AML-193 (cell line): ENCODE measurements at regions not wholly inside any gene's neighbourhood (a gene's known extent, or its start where the extent isn't known, plus 50 kb on each side); places are given as distances from the start of the nearest gene placed in this dataset.
"Not testable (repeated sequence)": the region's sequence is repeated elsewhere in the genome, so short reads cannot be mapped to it uniquely, and the experiment has no call there.

Source experiments
- DNase-seq, 2 experiments: peaks; one replicate each; lab custom pipeline; 2025; lab: John Stamatoyannopoulos, UW

DNA sequence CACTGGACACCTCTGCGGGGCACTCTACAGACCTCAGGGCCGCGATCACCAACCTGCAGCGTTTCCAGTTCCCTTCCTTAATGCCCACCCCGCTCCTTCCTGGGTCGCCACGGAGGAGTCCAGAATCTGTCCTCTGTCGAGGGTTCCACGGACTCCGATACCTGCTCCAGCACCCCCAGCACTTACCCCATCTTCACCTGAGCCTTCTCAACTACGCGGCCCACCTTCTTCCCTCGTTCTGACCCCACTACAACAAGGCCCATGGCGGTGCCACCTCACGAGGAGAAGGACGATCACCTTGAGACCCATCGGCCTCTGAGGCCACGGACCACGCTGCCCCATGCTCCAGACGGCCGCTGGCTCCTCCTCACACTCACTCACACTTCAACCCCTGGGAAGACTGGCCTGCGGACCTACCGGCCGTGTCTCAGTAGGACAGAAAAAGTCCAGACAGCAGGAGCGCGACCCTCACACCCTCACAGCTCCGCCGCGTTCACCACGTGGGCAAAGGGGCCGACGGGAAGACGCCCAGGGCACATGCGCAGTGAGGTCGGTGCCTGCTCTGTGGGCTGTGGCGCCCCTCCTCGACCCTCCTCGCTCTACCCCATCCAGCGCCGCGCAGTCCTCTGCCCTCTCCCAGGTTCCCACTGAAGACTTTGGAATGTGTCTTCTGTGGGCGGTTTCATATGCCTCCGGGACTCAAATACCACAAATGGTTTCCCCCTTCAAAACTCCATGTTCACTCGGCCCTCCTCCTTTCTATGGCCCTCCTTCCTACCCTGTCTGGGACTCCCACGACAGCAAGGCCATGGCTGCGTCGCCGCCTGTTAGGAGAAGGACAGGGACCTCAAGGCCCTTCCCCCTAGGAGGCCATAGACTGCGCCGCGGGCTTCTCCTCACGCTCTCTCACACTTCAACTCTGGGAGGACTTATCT, 193.9 kb upstream of the PHF14 start:
- DNase-seq, result no peak

- DNase-seq, result no peak
These were observed 193.3 kb upstream of the PHF14 start for GRCh38 chr7:10780400-10780747.

DNA sequence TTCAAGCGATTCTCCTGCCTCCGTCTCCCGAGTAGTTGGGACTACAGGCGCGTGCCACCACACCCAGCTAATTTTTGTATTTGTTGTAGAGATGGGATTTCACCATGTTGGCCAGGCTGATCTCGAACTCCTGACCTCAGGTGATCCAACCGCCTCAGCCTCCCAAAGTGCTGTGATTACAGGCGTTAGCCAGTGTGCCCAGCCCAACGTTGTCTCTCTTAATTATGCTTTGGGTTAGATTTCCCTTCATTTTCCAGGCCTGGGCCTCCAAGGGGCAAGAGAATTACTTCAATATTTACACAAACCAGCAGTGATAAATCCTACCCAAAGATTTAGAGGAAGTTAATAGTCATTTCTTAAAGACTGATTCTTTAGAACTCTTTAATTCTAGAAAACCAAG, 186.7 kb upstream of the PHF14 start:
- DNase-seq, result not testable (repeated sequence)

GRCh38 chr7:10789170-10789569, 184.5 kb upstream of the PHF14 start:
- DNase-seq, result no peak

- no peak for DNase-seq
These were observed 182.8 kb upstream of the PHF14 start for GRCh38 chr7:10790910-10791309.

DNA sequence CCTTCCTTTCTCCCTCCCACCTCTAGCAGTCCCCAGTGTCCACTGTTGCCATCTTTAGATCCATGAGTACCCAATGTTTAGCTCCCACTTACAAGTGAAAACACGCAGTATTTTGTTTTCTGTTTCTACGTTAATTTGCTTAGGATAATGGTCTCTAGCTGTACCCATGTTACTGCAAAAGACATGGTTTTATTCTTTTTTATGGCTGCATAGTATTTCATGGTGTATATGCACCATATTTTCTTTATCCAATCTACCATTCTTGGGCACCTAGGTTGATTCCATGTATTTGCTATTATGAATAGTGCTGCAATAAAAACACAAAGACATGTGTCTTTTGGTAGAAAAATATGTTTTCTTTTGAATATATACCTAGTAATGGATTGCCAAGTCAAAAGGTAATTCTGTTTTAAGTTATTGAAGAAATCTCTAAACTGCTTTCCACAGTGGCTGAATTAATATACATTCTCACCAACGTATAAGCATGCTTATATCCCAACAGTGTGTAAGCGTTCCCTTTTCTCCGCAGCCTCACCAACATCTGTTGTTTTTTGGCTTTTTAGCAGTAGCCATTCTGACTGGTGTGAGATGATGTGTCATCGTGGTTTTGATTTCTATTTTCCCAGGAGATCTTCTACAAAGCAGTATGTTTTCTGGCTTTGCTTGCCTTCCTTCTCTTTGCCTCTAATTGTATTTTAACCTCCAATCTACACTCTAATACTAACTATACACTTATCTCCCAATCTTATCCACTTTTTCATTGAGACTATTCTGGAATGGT, 179.5 kb upstream of the PHF14 start:
- no peak for DNase-seq

DNA sequence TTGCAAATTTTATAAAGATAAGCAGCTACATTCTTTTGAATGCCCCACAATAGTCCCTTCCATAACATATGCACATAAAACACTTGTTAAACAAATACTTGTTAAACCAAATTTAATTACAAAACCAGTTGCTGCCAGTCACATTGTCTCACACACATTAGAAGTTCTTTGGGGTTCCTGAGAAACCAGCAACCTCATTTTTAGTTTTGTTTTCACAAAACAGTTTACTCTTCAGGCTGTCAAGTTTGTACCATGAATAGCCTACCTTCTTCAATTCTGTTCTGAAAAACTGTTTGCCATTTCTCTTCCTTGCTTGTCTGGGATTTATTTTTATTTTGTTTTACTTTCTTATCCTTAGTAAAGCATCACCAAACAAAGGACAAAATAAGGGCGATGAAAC, 176.5 kb upstream of the PHF14 start:
- no peak for DNase-seq

DNA sequence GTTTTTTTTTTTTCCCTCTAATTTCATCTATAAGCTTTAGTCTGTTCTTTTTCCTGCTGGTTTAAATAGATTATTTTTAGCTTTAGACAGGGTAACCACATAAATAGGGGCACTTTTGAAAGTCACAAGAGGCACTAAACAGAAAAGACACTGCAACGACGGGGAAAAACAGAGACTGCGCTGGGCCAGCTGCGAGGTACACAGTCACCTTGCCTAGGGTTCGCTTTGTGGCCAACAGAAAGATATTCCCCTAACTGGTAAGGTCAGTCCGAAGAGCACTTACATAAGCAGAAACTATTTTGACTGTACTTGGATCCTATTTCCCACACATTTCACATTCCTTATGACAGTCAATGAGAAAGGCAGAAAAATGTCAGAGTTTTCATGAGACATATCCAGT, 175.6 kb upstream of the PHF14 start:
- no peak for DNase-seq

DNA sequence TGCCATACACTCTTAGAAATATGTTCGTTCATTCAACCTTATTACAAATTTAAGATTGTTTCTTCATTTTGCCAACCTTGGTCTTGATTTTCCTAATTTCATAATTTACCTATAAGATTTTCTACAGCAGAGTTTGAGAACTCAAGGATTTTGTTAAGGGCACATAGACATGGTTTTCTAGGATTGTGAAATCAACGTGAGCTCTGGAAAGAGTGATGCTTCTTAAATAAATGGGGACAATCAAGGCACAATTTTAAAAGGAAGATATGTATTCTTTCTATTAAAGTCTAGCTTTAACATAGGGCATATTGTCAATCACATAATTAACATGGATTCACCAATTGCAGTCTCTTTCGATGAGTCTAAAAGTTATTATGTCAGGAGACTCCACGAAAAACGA, 174.2 kb upstream of the PHF14 start:
- DNase-seq, result no peak

GRCh38 chr7:10802011-10802410, 171.7 kb upstream of the PHF14 start:
- no peak for DNase-seq

DNA sequence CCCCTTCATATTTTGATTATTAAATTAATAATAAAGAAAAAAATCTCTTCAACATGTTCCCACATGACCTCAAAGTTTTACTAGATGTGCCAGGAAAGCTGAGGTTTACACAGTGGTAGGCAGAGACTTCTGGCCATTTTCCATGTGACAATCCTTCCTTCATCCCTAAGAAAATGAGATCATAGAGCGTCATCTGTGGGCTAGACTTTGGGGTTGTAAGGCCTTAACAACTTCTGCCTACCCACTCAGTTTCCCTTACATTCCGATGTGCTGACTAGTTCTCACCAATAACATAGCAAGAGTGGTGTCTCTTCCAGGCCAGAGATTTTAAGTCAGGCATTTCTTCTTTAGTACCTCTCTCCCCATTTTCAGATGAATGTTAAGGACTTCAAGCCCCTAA, 171.1 kb upstream of the PHF14 start:
- DNase-seq, result no peak

GRCh38 chr7:10803720-10804119, 170.0 kb upstream of the PHF14 start:
- no peak for DNase-seq

GRCh38 chr7:10804770-10805169, 168.9 kb upstream of the PHF14 start:
- no peak for DNase-seq

GRCh38 chr7:10815546-10815945, 158.1 kb upstream of the PHF14 start:
- DNase-seq, result no peak

DNA sequence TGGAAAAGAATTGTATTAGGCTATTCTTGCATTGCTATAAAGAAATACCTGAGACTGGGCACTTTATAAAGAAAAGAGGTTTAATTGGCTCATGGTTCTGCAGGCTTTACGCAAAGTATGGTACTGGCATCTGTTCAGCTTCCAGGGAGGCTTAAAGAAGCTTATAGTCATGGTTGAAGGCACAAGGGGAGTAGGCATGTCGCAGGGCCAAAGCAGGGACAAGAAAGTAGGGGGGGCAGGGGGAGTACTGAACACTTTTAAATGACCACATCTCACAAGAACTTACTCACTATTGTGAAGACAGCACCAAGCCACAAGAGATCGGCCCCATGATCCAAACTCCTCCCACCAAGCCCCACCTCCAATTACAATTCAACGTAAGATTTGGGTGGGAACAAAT, 152.5 kb upstream of the PHF14 start:
- DNase-seq, result no peak

DNA sequence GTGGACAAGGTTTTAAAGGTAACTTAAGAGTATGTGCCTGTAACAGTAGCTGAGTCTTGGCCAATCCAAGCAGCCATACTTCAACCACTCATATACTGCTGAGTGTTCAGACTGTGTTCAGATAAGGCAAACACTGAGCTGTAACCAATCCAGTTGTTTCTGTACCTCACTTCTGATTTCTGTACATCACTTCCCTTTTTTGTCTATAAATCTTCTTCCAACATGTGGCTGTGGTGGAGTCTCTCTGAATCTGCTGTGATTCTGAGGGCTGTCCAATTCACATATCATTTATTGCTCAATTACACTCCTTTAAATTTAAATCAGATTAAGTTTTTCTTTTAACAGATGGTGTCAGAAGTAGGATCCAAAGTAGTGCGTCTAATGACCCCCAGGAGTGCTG, 149.5 kb upstream of the PHF14 start:
- DNase-seq, result no peak

DNA sequence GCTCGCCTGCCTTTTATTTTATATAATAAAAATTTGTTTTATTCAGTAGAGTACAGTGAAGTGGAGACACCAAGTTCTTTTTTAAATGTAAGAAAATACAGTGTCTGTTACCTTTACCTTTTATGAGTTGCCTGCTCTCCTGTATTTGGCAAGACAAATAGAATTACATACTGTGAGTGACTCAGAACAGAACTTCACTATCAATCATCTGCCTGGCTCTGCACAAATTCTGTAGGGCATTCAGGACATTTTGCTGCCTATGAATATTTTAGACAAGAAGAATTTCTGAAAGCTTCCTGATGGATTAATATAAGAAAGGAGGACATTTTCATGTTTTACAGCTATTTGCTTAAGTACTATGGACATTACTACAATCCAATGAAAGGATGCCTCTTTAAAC, 135.4 kb upstream of the PHF14 start:
- DNase-seq, result no peak

- no peak for DNase-seq
These were observed 128.4 kb upstream of the PHF14 start for GRCh38 chr7:10845225-10845624.

DNA sequence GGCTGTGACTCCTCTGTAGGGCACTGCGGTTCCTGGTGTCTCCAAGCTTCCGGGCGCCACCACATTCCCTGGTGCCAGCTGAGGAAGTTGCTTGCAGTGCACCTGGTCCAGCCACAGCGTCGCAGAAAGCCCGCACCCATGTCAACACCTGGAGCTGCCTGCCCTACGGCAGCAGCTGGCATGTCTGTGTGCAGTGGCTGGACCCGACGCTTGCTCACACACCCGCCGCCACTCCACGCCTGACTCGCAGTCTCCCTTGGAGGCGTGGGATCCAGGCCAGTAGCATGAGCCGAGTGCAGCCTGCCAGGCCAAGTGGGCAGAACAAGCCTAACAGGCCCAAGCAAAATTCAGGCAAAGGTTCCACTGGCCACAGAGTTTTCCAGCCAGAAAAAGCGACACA, 118.1 kb upstream of the PHF14 start:
- DNase-seq, result no peak

DNA sequence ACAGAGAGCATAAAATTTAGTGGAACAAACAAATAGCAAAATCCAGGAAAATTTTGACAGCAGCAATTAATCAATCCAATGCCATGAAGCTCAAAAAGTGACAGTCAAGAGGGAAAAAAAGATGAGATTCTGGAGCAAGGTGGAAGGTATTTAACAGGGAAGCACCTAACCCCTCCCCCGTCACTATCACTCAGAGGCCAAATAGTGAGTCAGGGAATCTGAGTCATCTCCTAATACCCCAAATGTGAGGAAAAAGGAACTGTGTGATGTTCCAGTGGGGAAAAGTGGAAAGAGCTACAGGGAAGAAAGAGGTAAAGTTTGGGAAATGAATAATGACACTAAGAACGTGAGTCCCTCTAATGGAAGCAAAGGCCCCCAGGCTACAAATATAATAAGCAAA, 113.2 kb upstream of the PHF14 start:
- no peak for DNase-seq

GRCh38 chr7:10863476-10863875, 110.2 kb upstream of the PHF14 start:
- no peak for DNase-seq

GRCh38 chr7:10874666-10875065, 99.0 kb upstream of the PHF14 start:
- DNase-seq, result no peak

DNA sequence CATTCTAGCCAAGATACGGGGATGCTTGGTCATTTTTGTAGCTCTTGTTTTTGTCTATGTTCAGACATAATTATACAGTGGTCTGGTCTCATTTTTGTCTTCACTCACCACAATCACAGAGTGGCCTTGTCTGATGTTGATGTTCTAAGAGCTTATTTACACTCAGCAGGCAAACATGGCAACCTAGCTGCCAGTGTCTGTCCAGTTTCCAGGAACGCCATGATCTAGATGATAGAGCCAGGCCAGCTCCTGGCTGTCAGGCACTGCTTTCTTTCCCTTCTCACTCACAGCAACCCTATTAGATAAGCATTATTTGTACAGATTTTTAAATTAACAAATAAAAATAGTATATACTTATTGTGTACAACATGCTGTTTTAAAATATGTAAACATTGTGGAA, 98.6 kb upstream of the PHF14 start:
- no peak for DNase-seq
